Stimulated activated CD4-positive, alpha-beta T cell treated with anti-CD3 and anti-CD28 coated beads, TNF-alpha, amount 100 ng/mL, for 48 hours (primary cell): ENCODE measurements at regions not wholly inside any gene's neighbourhood (a gene's known extent, or its start where the extent isn't known, plus 50 kb on each side); places are given as distances from the start of the nearest gene placed in this dataset.

ENCODE experiments used
- DNase-seq, 3 donors: peaks; one replicate each; pipeline ENCODE4 v3.0.0-alpha.2; 2020; ENCODE audit warnings: low read depth in 3 of 3

DNA sequence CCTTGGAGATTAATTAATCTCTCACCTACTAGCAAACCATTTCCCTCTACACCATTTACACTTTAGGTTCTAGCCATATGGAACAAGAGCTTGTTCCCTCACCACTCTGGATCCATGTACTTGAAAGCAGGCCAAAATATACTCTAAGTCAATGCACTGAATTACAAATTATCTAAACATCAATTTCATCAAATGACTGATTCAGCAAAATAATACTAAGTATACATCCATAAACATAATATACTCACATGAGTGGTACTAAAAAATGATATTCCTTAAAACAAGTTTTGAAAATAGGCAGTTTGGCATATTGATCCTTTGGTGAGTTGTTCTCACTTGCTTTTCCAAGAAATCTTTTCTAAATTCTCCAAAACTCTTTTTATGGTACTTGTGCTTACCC lies 459.7 kb upstream of the ZNF385D start:
- DNase-seq, result no peak

DNA sequence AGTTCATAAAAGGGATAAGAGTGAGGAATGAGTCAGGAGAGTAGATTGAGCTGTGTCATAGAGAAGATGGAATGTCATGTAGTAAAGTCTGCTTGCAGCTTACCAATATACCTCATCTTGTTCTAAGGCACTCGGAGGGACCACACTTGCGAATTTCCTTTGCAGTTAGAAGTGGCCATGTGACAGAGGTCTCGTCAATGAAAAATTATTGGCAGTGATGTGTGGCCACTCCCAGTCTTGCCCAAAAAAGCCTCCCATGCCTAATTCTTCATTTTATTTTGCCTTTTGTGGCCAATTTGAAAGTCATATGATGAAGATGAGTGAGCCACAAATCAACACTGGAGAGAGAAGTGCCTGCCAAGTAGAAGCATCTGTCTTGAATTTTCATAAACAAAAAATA lies 465.6 kb upstream of the ZNF385D start:
- DNase-seq, result no peak

DNA sequence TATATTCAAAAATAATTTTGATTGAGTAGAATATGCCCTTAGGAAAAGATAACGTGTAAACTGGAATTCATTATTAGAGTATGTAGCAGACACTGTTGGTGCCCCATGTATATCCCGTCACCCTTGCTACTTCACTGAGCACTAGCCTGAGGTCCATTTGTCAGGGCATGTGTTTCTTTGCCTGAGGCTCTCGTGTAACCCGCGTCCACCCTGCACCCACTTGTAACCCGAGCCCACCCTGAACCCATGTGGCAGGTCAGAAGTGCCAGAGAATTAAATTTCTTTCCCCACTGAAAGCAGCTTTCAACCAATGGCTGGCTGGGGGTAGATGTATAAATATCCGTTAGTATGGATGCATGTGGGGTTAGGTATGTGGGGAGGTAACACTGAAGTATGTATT lies 474.2 kb upstream of the ZNF385D start:
- DNase-seq, result no peak

DNA sequence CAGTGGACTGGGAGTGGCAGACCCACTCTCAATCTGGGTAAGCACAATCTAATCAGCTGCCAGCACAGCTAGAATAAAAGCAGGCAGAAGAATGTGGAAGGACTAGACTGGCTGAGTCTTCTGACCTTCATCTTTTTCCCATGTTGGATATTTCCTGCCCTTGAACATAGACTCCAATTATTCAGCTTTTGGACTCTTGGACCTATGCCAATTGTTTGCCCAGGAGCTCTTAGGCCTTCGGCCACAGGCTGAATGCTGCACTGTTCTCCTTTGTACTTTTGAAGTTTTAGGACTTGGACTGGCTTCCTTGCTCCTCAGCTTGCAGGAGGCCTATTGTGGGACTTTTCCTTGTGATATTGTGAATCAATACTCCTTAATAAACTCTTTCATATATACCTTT lies 477.7 kb upstream of the ZNF385D start:
- DNase-seq, result no peak

DNA sequence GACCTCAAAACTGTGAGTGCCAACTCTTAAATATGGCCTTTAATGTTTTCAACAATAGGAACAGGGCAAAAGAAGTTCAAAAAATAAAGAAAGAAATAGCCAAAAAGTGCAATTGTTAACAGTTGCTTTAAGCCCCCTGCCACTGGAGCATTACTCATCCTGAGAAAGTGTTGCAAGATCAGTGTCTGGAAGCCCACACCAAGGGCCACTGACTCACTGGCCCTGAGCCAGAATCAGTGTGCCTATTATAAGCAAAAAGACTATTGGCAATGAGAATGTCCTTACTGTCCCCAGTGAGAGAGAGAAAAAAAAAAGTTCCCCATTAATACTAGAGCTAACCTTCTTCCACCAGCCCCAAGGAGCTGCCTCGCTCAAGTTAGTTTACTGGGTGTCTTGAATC lies 480.1 kb upstream of the ZNF385D start:
- DNase-seq, result no peak

DNA sequence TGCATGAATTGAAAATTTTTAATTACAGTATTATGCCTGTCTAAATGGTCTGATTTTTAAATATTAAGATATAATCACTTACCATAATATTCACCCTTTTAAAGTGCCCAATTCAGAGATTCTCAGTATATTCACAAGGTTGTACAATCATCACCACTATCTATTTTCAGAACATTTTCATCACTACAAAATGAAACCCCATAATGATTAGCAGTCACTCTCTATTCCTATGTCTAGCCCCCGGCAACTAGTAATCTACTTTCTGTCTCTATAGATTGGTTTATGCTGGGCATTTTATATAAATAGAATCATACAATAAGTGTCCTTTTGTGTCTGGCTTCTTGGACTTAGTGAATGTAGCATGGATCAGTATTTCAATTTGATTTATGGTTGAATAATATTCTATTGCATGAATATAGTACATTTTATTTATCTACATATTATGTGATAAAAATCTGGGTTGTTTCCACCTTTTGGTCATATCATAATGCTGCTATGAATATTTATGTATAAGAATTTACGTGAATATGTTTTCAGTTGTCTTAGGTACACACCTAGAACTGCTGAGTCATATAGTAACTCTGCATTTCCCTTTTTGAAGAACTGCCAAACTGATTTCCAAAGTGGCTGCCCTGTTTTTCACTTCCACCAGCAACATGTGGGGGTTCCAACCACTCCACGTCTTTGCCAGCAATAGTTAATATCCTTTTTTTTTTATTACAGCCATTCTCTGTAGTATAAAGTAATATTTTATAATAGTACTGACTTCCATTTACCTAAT lies 485.7 kb upstream of the ZNF385D start:
- no peak for DNase-seq

DNA sequence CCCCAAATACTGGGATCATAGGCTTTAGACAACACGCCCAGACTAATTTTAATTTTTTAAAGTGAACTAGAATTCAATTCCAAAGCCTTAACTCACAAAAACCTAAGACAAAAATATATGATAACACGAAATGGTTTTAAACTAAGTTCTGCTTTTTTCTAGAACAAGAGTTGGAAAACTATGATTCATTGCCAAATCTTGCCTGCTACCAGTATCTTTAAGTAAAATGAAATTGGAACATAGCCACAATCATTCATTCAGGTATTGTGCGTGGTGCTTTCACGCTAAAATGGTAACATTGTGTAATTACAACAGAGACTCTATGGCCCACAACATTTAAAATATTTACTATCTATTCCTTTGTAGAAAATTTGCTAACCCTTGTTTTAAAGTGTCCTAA lies 488.0 kb upstream of the ZNF385D start:
- no peak for DNase-seq

DNA sequence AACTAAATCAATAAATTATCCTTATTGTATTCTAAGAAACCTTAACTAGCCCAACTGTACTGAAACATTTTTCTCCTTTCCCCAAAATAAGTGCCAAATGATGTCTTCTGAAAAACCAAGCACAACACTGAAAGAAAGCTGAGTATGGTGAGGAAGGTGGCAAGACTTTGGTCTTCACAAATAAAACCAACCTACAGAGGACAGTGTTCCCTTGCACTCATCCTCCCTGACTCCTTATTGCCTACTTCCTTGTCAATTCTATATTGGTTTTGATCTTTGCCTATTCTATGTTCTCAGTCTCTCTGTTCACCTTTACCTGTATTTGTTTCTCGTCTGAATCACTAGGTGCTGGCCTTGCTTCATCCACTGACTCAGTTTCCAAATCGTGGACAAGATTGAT lies 490.1 kb upstream of the ZNF385D start:
- no peak for DNase-seq

DNA sequence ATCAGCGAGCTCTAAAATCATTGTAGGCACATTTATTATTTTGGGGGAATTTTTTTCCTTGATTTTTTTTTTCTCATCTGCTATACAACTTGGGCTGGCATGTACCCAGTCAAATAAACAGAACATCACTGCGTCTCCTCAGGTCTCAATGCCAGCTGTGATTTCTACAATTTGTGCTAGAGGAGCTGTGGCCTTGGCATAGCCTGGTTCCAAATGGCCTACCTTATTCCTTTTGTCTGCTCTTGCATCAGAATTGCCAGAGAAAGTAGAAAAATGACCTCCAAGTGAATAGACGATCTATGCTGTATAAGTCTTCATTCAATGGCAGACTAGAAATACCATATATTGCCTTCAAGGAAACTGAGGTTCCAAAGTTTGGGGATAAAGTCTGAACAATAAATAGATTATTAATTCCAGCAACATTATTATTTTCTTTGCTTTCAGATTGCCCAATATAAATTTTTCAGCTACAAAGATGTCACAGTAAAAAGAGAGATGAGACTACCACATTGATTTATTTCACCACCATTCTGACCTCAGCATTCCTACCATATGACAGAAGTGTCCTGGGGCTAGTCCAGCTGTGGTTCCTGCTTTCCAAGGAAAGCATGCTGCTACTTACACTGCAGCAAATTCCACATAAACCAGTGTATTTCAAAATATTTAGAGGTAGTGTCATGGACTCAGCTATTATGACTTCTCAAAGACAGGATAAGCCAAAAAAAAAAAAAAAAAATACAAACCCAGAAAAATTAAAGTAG lies 493.9 kb upstream of the ZNF385D start:
- no peak for DNase-seq

DNA sequence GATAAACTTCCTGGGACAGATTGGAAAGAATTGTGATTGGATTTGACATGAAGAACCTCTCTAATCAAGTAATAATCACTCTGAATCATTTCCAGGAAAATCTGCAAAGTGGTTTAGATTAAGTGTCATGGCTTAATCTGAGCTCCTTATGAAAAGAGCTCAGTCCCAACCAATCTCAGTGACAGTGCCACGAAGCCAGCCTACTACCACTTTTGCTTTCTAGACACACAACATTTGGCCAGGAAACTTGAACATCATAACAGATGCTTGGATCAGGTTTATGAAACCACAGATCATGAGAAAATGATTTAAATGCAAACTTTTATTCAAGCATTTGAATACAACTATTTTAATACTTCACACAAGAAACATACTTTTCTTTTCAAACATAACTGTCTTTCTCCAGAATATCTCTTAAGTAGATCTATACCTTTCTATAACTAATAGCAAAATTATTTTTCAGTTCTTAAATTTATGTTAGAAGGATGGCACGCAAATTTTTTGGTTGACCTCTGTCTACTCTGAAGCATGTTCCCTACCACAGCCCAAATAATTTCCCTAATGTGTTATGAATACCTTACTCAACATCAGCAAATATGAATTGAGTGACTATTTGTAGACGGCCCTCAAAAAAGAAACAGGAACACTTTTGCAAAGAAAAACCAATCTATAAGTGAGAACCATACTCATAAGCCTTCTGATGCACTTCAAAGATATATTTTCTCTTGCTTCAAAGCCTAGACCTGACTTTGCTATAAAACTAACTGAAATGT lies 495.0 kb upstream of the ZNF385D start:
- no peak for DNase-seq

DNA sequence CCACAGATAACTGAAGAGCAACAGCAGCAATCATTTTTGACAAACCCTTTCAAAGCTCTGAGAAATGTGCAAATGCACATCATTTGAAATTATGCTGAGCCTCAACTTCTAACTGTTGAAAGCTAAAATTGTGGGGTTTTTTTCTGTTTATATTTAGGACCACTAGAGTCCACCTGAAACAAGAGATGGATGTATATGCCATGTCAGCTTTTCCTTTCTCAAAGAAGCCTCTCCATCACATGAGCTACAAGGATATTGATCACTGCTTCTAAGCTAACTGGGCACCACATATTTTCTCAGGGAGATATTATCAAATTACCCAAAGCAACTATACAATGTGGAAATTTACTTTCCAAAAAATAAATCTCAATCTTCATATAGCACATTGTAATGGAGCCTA lies 498.6 kb upstream of the ZNF385D start:
- DNase-seq, result no peak

DNA sequence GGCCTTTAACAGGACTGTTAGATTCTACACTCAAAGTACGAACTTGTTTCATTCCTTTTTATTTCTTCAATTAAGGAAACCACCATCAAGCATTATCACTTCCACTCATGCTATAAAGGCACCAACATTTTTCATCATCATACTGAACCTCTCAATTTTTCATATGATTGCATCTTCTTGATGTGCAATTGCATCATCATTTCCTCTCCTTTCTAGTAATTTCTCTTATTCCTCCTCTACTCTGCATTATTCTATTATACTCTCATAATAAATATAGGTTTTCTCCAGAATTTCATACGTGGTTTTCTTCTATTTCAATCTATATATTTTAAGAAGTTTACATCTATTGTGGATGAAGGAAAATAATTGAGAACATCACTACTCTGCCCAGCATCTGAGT lies 506.2 kb upstream of the ZNF385D start:
- DNase-seq, result no peak

DNA sequence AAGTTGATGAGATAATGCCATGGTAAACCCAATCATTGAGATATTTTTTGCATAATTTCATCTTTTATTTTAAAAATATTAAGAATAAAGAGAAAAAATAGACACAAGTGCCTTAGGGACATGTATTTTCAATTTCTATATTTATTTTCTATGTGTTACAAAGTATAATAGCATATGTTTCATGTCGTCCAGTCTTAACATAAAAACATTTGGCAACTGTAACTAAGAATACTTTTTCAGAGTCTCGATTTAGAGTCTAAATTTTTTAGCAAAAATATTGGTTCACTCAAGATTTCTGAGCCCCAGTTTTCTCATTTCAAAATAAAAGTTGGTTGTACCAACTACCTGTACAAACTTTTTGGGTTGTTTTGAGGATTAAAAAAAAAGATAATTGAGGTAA lies 511.4 kb upstream of the ZNF385D start:
- DNase-seq, result no peak

DNA sequence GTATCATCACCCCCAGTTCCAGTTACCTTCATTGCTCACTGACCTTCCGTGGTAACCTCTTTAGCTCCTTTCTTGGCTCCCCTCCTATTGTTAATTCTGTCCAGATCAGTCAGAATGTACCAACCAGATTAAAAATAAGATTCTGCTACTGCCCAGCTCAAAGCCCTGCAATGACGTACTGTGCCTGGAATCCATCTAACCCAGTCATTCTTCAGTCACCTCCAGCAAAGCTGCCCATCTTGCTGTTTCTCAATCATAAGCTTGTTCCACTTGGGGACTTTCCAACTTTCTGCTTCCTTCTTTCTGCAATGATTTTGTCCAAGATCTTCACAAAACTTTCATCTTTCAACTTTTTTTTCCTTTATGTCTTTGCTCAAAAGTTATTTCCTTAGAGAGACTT lies 512.0 kb upstream of the ZNF385D start:
- no peak for DNase-seq

DNA sequence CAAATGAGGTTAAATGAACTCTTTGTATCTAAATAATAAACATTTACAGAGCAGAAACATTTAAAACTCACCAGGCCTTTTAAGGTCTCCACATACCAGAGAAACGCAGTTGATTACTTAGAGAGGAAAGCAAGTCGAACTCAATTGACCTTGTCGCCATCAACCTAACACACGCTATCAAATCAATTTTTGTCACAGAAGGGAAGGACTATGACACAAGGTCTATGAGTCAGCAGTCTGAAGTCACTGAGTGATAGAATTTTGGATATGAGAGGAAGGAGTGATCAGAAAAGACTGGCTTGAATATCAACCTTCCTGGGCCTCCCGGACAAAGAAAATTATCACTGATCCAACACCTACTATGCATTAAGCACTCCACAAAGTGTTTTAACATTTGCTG lies 514.4 kb upstream of the ZNF385D start:
- no peak for DNase-seq

DNA sequence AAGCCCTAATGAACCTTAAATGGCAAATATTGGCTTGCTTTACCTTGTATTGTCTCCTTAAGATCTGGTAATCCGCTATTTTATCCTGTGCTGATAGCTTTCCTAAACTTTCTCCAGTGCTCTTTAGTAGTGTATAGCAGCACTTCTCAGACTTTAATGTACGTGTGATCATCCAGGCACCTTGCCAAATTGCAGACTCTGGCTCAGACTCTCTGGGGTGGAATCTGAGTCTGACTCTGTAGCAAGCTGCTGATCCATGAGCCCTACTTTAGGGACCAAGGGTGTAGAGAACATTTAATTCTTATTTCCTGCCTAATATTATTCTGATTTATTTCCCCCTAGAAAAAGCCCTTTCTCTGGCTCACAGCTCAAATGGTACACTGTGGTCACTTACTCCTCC lies 518.8 kb upstream of the ZNF385D start:
- DNase-seq, result no peak

DNA sequence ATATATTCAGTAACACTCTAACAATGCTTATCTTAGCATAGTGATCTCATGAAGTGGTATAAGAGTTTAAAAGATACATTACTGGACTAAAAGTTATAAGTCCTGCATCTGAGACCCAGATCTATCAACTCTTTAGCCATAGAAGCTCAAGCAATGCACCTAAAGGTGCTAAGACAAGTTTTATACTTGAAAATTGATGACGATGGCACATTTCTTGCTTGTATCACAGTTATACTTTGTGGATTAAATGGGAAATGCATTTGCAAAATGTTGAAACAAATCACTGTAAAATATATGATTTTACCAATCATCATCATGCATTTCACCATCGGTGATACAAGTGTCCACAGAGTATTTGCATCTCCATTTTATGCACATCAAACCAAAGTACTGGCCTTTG lies 525.3 kb upstream of the ZNF385D start:
- DNase-seq, result no peak

DNA sequence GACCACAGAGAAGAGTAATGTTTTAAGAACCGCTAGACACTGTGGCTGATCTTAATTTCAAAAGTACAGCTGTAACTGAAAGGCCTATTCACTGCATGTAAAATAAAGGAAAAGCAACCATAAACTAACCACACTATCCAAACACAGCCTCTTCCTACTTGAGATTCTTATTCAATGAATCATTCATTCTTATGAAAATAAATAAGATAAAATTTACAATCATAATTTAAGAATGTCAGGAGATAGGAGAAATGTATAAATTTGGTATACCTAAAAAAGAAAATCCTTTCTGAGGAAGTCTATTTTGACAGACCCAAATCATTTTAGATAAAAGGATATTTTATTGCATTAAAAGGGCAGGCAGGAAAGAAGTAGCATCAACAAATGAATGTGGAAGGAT lies 533.5 kb upstream of the ZNF385D start:
- no peak for DNase-seq

DNA sequence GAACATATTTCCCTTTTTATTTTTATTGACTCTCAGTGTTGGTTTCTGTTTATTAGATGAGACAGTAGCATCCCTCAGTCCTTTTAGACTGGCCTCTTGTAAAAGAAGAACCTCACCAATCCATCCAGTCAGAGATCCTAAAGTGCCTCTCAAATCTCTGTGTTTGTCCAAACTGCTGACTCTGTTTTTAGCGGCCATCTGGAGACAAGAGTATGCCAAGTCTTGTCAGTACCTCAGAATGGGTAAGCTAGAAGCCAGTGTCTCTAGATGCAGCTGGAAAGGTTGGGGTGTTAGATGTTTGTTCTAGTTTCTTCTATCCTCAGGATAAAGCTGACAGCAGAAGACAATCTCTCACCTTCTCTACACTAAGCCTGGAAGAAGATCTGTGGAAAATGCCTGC lies 537.7 kb upstream of the ZNF385D start:
- no peak for DNase-seq

DNA sequence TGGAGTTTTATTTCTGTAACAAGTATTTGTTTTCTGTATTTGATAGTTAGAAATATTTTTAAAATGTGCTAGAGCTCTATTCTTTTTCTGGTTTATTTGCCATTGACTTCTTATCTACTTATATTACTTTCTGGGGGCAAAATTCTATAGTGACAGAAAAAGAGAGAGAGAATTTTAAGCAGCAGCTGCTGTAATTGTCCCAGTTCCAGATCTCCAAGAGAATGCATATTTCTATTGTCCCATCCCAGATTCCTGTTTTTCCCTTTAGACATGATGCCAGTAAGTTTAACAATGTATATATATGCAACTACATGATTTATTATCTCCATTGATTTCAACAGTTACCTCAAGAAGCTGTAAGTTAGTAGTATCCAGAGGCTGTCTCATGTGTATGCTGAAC lies 541.7 kb upstream of the ZNF385D start:
- DNase-seq, result no peak

DNA sequence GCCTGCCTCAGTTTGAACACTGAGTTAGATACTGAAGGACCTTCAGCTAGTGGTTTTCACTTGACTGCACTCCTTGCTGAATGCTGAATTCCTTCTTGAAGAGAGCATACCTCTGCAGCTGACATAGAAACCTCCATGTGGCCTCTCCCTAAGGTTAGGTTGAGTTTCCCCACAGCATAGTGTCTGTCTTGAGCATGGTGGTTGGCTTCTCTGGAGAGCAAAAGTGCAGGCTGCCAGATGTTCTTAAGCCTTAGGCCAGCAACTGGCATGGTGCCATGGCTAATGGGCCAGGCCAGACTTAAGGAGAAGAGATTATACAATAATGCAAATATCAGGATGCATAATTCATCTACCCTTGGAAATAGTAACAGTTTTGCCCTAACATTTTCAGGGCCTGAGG lies 545.6 kb upstream of the ZNF385D start:
- DNase-seq, result no peak

DNA sequence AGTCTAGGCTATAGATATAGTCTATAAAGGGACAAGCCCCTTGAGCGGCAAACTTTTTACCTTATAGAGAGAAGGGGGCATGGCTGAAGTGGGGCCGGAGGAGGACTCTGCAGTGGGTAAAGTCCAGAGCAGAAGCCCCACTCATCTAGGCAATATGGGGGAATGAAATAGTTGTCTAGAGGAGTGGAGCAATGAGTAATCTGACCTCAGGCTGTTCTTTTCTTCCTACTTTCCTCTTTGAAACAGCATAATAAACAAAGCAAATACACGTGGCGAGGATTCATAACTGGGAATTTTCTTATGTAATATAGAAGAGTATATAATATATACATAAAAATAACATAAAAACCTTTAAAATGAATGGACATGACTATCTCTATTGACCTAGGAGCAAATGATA lies 546.4 kb upstream of the ZNF385D start:
- no peak for DNase-seq

DNA sequence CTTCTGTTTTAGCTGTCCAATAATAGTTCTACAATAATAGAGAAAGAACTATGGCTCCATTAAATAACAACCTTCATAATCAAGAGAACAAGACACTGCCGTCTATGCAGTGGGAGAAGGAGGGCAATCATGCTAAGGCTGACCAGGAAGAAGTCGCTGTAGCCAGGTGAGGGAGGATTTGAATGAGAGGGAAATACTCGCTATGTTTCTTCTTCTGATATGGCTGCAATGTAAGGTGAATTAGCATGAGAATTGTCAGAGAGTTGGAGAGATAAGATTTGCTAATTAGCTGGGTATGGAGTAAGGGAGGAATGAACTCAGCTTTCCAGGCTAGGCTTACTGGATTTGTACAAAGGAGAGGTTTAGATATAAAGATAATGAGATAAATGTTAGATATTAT lies 555.4 kb upstream of the ZNF385D start:
- DNase-seq, result no peak
